GM18858 (cell line): ENCODE measurements at regions not wholly inside any gene's neighbourhood (a gene's known extent, or its start where the extent isn't known, plus 50 kb on each side); places are given as distances from the start of the nearest gene placed in this dataset.
"Not testable (repeated sequence)": the region's sequence is repeated elsewhere in the genome, so short reads cannot be mapped to it uniquely, and the experiment has no call there.

ENCODE experiments used
- ATAC-seq: cut with Tn5 transposase; IDR thresholded peaks from one replicate; pipeline ENCODE4 v1.9.1; 2021; ENCODE audit not compliant: unreplicated experiment

DNA sequence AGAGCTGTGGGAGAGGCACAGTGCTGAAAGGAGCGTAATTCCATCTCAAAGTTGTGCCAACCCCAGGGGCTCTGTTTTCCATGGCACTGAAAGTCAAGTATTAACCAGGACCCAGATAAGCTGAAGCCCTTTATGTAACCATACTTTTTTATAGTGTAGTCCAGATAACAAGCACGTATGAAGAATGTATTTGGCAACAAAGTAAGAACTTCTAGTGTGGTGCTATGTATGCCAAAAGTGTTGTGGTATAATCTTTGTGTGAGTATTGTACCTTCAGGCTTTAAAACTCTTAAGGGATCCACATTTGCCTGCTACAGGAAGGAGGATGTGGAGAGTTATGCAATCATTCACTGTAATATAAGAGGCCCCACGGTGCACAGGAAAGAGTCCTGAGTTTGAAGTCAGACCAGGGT is 129.4 kb downstream of the IBTK start:
- no peak for ATAC-seq

DNA sequence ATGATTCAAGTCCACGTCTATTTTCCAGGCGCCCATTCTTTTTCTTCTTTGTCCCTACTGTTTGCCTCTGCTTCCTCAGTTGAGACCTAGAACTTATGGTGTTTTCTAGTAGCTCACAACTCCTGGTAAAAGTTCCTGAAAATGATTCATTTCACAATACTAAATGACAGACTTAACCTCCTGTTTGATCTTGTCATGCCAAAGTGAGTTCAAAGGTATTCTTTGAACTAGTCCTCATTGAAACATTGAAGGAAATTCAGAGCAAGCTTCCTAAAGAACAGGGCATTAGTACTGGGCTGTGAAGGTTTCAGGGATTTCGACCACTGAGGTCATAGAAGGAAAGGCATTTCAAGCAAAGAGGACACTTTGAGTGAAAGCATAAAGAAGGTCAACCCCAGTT is 132.8 kb downstream of the IBTK start:
- no peak for ATAC-seq

- ATAC-seq = no peak
These were observed 134.3 kb downstream of the IBTK start for GRCh38 chr6:82113231-82113630.

DNA sequence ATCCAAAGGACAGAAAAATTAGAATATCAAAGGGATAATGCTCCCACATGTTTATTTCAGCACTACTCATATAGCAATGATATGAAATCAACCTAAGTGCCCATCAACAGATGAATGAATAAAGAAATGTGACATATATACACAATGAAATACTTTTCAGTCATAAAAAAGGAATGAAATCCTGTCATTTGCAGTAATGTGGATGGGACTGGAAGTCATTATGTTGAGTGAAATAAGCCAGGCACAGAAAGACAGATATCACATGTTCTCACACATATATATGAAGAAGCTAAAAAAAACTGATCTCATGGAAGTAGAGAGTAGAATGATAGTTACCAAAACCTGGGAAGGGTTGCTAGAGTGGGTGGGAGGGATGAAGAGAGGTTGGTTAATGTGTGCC is 135.7 kb downstream of the IBTK start:
- no peak for ATAC-seq

DNA sequence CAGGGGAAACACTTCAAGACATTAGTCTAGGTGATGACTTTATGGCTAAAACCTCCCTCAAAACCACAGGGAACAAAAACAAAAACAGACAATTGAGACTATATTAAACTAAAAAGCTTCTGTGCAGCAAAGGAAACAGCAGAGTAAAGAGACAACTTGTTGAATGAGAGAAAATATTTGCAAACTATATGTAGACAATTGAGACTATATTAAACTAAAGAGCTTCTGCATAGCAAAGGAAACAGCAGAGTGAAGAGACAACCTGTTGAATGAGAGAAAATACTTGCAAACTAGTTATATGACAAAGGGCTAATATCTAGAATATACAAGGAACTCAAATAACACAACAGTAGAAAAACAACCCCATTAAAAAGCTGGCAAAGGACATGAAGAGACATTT is 136.4 kb downstream of the IBTK start:
- no peak for ATAC-seq

DNA sequence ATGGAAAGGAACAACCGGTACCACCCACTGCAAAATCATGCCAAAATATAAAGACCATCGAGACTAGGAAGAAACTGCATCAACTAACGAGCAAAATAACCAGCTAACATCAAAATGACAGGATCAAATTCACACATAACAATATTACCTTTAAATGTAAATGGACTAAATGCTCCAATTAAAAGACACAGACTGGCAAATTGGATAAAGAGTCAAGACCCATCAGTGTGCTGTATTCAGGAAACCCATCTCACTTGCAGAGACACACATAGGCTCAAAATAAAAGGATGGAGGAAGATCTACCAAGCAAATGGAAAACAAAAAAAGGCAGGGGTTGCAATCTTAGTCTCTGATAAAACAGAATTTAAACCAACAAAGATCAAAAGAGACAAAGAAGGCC is 144.4 kb downstream of the IBTK start:
- not testable (repeated sequence) for ATAC-seq

GRCh38 chr6:82101374-82102114 is 146.0 kb downstream of the IBTK start:
- not testable (repeated sequence) for ATAC-seq

DNA sequence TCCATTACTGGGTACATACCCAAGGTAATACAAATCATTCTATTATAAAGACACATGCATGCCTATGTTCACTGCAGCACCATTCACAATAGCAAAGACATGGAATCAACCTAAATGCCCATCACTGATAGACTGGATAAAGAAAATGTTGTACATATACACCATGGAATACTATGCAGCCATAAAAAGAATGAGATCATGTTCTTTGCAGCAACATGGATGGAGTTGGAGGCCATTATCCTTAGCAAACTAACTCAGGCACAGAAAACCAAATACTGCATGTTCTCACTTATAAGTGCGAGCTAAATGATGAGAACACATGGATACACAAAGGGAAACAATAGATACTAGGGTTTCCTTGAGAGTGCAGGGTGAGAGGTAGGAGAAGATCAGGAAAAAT is 146.8 kb downstream of the IBTK start:
- ATAC-seq = not testable (repeated sequence)

DNA sequence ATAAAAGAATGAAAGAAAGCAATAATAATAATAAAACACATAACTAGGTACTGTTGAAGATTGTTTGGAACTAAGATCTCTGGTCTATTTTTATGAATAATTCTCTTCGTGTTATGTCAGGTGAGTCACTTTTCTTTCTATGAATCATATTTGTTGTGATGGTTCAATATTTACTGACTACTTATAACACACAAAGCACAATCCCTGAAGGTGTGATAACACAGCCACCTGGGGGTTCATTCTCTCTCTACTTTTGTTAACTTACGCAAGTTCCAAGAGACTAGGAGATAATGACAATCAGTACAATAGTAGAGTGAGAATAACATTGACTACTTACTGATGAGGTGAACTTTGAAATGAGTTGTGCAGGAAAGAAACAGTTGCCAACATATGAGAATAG is 149.9 kb downstream of the IBTK start:
- ATAC-seq = no peak

GRCh38 chr6:82095091-82095490 is 152.5 kb downstream of the IBTK start:
- no peak for ATAC-seq

DNA sequence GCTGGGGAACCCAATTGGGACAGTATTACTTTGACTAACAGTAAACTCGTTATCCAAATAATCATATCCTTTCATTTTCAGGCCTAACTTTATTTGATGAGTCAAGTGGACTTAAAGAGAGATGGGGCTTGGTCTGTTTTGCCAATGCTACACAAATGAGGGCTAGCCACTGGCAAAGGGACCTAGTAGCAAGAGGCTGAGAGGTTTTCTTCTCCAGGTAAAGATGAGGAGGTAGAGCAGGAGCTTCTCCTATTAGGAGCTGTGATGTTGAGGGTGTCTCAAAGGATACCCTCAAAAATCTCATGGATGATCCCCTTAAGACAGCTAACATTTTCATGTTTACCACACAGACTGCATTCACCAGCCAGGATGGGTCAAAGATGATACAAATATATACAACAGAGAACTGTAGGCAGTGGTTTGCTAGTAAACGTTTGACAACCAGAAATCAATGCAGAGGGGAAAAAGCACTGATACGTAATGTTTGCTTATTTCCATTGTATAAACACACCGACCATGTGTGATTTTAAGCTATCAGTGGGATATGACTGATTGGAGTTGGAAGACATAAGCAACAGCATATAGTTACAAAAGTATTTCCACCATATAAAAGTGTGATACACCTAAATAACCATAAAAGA is 153.3 kb downstream of the IBTK start:
- no peak for ATAC-seq

- no peak for ATAC-seq
These were observed 158.4 kb downstream of the IBTK start for GRCh38 chr6:82088978-82089771.

- ATAC-seq = no peak
These were observed 160.6 kb downstream of the IBTK start for GRCh38 chr6:82086944-82087343.

- no peak for ATAC-seq
These were observed 161.8 kb downstream of the IBTK start for GRCh38 chr6:82085701-82086100.

GRCh38 chr6:82084324-82084920 is 163.1 kb downstream of the IBTK start:
- no peak for ATAC-seq

GRCh38 chr6:82083646-82084045 is 163.9 kb downstream of the IBTK start:
- ATAC-seq = no peak

GRCh38 chr6:82080767-82081166 is 166.8 kb downstream of the IBTK start:
- no peak for ATAC-seq

DNA sequence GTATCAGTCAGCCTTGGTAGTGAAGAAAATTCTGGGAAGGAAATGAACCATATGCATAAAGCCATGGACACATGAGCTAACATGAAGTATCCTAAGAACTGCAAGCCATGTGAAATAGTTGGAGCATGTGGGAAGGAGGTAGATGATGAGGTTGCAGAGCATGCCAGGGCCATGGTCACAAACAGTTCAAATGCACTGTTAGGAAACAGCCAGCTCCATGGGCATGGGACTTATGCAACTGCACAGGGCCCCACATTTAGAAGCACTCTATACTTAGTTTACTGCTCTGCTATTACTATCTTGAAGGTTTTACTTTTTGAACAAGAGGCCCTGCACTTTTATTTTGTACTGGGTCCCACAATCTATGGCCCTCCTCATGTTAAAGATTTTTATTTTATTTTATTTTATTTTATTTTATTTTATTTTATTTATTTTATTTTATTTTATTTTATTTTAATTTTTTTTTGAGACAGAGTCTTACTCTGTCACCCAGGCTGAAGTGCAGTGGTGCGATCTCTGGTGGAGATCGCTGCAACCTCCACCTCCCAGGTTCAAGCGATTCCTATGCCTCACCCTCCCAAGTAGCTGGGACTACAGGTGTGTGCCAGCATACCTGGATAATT is 169.1 kb downstream of the IBTK start:
- no peak for ATAC-seq

DNA sequence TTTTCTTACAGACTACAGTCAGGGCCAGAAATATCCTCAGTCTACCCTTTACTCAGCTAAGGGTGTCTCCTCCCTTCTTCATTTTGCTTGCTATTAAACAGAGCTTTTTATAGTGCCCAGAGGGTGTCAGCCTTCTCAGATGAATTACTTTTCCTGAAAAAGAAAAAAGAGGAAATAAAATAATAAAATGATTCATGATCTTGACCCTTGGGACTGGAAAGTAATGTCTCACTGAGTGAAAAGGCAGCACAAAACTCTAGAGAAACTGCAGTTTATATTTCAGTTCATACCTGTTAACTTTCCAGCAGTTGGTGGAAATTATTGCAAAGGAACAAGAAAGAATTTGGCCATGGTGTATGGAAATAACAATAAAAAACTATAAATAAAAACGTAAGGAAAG is 170.6 kb downstream of the IBTK start:
- no peak for ATAC-seq

- ATAC-seq = no peak
These were observed 173.0 kb downstream of the IBTK start for GRCh38 chr6:82074556-82074955.

DNA sequence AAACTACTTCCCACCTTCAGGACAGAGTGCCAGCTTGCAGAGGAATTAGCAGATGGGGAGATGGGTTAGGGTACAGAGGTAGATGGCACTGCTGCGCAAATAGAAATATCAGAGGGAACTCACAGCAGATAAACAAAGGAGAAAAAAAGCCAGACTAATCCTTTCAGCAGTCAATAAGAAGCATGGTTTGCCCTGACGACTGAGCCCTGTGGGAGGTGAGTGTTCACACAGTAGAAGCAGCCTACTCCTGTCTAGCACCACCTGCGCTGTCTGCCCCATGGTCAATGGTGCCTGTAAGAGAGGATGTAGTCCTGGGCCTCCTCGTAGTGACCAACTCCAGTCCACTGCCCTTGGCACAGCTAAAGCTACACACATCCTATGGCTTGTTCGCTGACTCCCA is 174.1 kb downstream of the IBTK start:
- no peak for ATAC-seq
